ENCODE measurements at regions not wholly inside any gene's neighbourhood (a gene's known extent, or its start where the extent isn't known, plus 50 kb on each side); places are given as distances from the start of the nearest gene placed in this dataset.

DNA sequence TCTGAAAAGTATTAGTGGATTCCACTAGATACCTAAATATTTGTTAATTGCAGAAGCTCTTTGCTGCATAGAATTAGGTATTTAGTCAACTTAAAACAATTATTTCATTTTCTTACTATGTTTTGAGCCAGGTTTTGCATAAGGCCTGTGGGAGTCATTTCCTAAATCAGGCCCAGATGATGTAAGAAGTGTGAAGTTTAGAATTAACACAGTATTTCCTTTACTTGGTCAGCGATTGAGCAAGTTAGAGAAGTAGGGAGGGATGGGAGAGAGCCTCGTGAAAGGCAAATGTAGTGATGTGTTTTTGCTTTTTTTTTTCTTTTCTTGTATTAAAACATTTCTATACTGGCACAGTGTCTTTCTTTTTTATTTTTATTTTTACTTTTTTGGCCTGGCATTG lies 711.1 kb downstream of the HDGFL1 start:
- DNase-seq (ENCODE audit: low read depth, low spot score): no peak
- TF ChIP-seq, protein P1, sequence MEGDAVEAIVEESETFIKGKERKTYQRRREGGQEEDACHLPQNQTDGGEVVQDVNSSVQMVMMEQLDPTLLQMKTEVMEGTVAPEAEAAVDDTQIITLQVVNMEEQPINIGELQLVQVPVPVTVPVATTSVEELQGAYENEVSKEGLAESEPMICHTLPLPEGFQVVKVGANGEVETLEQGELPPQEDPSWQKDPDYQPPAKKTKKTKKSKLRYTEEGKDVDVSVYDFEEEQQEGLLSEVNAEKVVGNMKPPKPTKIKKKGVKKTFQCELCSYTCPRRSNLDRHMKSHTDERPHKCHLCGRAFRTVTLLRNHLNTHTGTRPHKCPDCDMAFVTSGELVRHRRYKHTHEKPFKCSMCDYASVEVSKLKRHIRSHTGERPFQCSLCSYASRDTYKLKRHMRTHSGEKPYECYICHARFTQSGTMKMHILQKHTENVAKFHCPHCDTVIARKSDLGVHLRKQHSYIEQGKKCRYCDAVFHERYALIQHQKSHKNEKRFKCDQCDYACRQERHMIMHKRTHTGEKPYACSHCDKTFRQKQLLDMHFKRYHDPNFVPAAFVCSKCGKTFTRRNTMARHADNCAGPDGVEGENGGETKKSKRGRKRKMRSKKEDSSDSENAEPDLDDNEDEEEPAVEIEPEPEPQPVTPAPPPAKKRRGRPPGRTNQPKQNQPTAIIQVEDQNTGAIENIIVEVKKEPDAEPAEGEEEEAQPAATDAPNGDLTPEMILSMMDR (IDR thresholded peaks at IDR 0.05; ENCODE audit: insufficient read depth, low read length, missing control alignments): no peak
- CTCF ChIA-PET: no interaction called here
- H3K4me3 ChIP-seq (ENCODE audit: low read depth, low read length): no peak overlapping the region
- POLR2A ChIA-PET: no interaction called here

DNA sequence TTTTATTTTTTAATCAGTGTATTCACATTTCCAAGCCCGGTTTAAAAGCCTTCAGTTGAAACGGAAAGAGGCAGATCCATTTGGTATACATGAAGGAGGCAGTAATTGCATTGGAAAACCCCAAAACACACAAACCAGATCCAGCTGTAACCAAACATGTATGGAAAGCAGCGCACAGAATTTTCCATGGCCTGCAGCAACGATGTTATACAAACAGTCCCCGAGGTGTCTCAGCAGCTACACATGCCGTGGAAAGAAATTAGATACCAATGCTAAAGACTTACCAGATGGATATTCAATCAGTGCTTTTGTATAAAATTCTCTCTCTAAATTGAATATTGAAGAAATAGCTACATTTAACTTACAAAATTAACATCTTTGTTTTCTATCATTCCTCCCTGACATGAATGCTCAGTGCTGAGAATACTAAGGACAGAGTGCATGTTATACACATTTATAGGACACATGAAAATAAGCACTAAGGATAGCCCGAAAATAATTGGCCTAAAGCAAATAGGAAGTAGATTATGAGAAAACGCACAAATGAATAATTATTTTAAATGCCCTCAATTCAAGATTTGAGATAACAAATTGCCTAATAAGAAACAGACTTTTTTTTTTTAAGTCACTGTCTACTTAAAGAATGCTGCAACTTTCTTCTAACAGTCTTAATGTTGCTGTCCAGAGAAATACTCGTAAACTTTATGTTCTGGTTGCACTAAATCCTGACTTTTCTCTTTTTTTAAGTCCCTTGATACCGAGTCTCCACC lies 713.1 kb downstream of the HDGFL1 start:
- ChIA-PET POLR2A (no interaction called here), CTCF (no interaction called here)
- no peak overlapping the region for H3K4me3 ChIP-seq (ENCODE audit: low read depth, low read length)
- DNase-seq (ENCODE audit: low read depth, low spot score): no peak
- TF ChIP-seq, protein P1 (IDR thresholded peaks at IDR 0.05; ENCODE audit: insufficient read depth, low read length, missing control alignments): no peak

DNA sequence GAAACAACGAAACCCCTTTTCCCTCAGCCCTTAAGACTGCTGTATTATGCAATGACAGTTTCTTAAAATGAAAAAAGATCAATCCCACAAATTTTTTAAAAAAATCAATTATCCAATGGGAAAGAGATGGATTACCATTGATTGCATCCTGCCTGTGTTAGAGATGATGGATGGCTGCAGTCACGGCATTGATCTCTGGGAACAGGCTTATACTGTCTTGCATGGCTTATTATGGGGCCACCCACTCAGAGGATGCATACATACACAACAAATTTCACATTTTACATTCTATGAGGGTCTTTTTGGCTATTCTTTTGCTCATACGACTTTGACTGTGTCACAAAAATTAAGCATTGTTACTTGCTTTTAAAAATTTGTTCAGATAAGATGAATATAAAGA lies 724.3 kb downstream of the HDGFL1 start:
- CTCF ChIA-PET: no interaction called here
- TF ChIP-seq, protein P1 (IDR thresholded peaks at IDR 0.05; ENCODE audit: insufficient read depth, low read length, missing control alignments): no peak

GRCh38 chr6:23301556-23301955 lies 732.2 kb downstream of the HDGFL1 start:
- ChIA-PET POLR2A (no interaction called here), CTCF (interaction anchor here (1.3 kb wide), 1 partner anchor 10 kb away, joined by 3 read pairs; no protein-coding TSS in a partner anchor)
- H3K4me3 ChIP-seq (ENCODE audit: low read depth, low read length): no peak overlapping the region
- TF ChIP-seq, protein P1 (IDR thresholded peaks at IDR 0.05; ENCODE audit: insufficient read depth, low read length, missing control alignments): no peak
- no peak for DNase-seq (ENCODE audit: low read depth, low spot score)

More for the DNA sequence above, 724.3 kb downstream of the HDGFL1 start:
- H3K4me3 ChIP-seq (ENCODE audit: low read depth, low read length): no peak overlapping the region
- no peak for DNase-seq (ENCODE audit: low read depth, low spot score)
- POLR2A ChIA-PET: no interaction called here

- H3K4me3 ChIP-seq (ENCODE audit: low read depth, low read length): no peak overlapping the region
- TF ChIP-seq, protein P1 (IDR thresholded peaks at IDR 0.05; ENCODE audit: insufficient read depth, low read length, missing control alignments): no peak
- CTCF ChIA-PET: no interaction called here
- POLR2A ChIA-PET: no interaction called here
- no peak for DNase-seq (ENCODE audit: low read depth, low spot score)
Observed at GRCh38 chr6:23302514-23302913, 733.1 kb downstream of the HDGFL1 start.

GRCh38 chr6:23305325-23305943 lies 736.1 kb downstream of the HDGFL1 start:
- CTCF ChIA-PET: no interaction called here
- no peak overlapping the region for H3K4me3 ChIP-seq (ENCODE audit: low read depth, low read length)
- POLR2A ChIA-PET: no interaction called here
- DNase-seq (ENCODE audit: low read depth, low spot score): no peak
- TF ChIP-seq, protein P1 (IDR thresholded peaks at IDR 0.05; ENCODE audit: insufficient read depth, low read length, missing control alignments): no peak
